Stimulated activated CD4-positive, alpha-beta T cell treated with anti-CD3 and anti-CD28 coated beads, TNF-alpha, amount 100 ng/mL, for 48 hours (primary cell): ENCODE measurements at regions not wholly inside any gene's neighbourhood (a gene's known extent, or its start where the extent isn't known, plus 50 kb on each side); places are given as distances from the start of the nearest gene placed in this dataset.
A peak's percentile ranks its signal among the peaks of the same experiment; 100 is the strongest.

ENCODE experiments used
- DNase-seq, 3 donors: peaks; one replicate each; pipeline ENCODE4 v3.0.0-alpha.2; 2020; ENCODE audit warnings: low read depth in 3 of 3

GRCh38 chr14:66174453-66174891 is 311.7 kb upstream of the CCDC196 start:
- DNase-seq = no peak

GRCh38 chr14:66177935-66178334 is 308.2 kb upstream of the CCDC196 start:
- no peak for DNase-seq

DNA sequence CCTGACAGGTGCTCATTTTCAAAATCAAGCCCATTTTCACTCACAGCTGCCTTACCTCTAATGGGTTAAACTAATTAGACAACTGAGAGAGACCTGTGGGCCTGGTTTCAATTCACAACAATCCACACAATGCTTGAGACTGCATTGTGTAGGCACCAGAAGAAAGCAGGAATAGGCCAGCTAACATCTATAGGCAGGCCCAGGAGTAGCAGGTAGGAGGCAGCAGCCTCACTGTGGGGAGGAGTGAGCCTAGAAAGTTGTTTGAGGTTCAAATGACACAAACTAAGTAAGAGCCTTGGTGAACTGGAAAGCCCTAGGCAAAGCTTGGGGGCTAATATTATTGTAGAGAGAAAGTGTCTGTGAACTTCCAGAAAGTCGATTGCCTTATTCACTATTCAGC is 289.5 kb upstream of the CCDC196 start:
- no peak for DNase-seq

DNA sequence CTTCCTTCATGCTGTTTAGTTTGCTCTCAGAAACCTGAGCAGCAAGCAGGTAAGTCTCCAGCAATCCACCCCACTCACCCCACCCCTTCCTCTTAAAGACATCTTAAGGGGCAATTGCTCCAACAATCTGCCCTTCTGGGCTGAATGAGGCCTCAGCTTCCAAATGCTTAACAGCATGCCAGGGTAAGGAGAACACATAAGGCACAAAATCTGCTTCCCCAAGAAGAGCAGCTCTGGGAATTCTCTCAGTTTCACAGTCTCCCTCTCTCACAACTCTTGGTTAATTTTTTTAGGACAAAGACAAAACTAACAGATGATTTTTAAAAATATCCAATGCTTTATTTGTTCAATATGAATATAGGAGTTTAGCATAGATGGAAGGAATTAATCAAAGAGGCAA is 288.9 kb upstream of the CCDC196 start:
- no peak for DNase-seq

DNA sequence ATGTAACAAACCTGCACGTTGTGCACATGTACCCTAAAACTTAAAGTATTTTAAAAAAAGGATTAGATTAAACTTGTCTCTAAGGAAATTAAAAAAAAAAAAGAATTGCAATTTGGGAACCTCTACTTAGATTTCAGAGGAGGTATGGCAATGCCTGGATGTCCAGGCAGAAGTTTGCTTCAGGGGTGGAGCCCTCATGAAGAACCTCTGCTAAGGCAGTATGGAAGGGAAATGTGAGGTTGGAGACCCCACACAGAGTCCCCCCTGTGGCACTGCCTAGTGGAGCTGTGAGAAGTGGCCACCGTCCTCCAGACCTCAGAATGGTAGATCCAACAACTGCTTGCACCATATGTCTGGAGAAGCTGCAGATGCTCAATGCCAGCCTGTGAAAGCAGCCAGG is 279.6 kb upstream of the CCDC196 start:
- DNase-seq = no peak

- no peak for DNase-seq
These were observed 269.4 kb upstream of the CCDC196 start for GRCh38 chr14:66216763-66217162.

DNA sequence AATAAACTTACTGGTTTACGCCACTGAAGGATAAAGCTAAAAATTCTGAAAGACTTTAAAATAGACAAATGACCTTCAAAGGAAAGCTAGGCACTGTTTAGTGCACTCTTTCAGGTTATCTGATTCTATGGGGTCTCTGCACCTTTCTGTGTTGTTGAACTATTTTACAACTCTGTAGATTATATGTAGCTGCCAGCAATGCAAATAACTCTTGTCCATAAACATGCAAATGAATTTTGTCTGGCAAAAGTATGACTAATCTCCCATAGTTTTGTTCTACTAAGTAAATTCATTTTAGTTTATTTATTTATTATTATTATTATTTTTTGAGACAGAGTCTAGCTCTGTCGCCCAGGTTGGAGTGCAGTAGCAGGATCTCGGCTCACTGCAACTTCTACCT is 266.3 kb upstream of the CCDC196 start:
- DNase-seq = no peak

DNA sequence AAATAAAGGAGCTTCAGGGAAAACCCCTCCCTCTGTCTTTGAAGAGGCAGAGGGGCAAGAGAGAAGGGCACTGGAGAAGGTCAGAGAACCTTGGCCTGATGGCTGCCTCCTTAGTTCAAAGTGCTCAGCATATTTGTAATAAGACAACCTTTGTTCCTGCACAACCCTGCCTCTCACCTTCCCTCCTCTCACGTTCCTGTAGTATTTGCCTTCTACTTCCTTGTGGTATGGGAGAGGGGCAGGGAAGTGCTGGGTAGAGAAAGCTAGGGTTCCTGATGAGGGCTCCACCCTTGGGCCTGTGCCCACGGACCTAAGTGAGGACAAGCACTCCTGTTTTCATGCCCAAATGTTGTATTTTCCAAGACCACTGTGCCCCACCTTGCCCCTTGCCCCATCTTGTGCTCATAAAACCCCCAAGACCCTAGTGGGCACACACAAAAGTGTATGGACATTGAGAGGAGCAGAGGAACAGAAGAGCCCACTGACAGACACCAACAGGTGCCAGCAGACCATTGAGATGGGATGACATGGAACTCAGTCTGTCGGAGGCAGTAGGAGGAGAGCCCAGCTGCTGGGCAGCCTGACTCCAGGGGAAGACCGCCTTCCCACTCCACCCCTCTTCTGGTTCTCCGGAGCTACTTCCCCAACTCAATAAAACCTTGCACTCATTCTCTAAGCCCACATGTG is 261.5 kb upstream of the CCDC196 start:
- no peak for DNase-seq

GRCh38 chr14:66225337-66225736 is 260.8 kb upstream of the CCDC196 start:
- DNase-seq = no peak

DNA sequence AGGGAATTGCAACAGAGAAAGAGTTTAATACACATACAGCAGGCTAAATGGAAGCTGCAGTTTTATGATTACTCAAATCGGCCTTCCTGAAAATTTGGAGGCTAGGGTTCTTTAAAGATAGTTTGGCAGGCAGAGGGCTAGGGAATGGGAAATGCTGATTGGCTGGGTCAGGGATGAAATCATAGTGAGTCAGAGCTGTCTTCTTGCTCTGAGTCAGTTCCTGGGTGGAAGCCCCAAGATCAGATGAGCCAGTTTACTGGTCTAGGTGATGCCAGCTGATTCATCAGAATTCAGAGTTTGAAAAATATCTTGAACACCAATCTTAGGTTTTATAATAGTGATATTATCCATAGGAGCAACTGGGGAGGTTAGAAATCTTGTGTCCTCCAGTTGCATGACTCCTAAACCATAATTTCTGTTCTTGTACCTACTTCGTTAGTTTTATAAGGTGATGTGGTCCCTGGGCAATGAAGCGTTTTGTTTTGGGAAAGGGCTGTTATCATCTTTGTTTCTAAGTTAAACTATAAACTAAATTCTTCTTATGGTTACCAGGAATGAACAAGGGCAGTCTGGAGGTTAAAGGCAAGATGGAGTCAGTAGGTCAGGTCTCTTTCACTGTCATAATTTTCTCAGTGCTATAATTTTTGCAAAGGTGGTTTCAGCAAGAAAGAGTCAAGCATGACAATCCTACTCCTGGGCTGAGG is 257.8 kb upstream of the CCDC196 start:
- peak; percentile 1 to 27 (median 17) for DNase-seq

- DNase-seq = no peak
These were observed 254.4 kb upstream of the CCDC196 start for GRCh38 chr14:66231820-66232219.

DNA sequence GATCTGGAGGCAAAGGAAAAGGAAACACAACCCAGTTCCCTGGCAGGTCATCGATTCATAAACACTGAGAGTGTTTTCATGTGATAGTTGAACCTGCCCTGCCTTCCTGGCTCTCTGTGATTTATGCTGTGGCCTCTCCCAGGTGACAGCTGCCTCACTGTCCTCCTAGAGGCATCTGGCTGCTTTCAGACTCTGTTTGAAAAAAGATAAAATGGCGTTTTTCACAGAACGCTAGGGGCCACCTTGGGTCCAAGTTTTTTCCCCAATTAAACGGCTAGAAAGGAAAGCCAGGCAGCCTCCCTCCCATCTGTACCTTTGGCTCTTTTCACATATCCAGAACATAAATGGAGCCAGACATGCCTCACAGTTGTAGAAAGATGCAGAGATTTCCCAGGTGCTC is 252.6 kb upstream of the CCDC196 start:
- DNase-seq = no peak

- DNase-seq = no peak
These were observed 251.8 kb upstream of the CCDC196 start for GRCh38 chr14:66234411-66234810.

DNA sequence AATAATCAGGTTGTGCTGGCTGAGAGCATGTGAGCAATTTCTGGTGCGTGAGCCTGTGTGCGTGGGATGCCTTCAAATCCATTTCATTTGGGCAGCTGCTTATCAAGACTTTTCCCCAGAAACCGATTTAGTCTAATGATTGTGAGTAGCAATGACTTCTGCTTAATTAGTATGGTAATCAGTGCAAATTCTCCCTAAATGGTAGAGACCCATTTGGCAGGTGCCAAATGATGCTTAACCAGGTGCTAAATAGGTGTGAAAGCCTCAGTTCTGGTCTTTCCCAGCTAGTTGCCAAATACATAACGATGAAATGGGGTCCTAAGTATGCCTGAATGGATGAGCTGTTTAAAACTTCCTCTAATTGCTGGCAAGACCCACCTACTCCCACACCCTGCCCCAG is 248.4 kb upstream of the CCDC196 start:
- DNase-seq = no peak

GRCh38 chr14:66238969-66239368 is 247.2 kb upstream of the CCDC196 start:
- no peak for DNase-seq

DNA sequence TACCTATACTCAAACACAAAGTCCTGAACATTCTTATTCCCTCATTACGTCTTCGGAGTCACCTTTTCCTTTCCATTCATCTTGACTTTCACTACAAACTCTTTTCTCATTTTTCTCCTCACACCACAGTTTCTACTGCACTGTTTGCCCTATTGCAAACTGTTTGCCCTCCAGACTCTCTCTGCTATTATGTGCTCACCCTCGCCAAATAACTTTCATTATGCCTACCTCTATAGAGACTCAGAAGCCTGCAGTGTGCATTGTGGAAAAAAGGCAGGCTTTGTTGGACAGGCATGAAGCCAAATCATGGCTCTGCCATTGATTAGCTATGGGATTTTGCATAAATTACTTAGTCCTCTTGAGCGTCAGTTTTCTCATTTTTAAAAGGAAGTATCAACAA is 246.6 kb upstream of the CCDC196 start:
- DNase-seq = no peak

- no peak for DNase-seq
These were observed 246.1 kb upstream of the CCDC196 start for GRCh38 chr14:66240105-66240504.

DNA sequence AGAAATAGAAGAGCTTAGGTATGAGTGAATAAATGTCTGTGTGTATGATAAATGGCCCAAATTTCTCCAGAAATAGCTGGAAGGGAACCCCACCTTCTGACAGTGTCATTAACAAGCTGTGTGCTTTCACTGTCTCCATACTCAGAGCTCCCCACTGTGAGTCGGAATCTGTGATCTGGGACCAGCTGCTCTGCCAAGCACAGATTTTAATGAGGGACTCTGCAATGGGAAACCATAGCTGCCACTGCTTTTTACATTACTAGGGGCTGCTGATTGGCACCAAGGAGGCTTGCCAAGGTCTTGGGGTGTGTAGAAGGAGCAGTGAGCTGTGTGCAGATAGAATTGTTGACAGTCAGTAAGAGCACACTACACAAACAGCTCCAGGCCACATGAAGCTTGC is 244.2 kb upstream of the CCDC196 start:
- DNase-seq = no peak

DNA sequence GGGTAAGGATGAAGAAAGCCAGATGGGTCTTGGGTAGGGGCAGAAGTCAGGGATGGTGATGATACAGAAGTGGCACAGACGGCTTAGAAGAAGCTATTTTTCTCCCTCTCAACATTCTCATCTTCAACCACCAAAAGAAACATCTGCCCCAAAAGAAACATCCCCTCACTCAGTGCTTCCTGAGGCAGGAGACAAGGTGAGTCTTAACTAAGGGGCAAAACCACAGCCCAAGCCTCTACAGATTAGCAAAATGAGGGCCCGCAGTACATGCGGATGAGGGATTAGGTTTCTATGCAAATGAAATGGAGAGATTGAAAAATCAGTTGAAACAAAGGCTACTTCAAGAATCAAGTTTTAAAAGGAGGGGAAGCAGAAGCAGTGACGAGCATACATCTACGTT is 241.3 kb upstream of the CCDC196 start:
- DNase-seq = no peak

DNA sequence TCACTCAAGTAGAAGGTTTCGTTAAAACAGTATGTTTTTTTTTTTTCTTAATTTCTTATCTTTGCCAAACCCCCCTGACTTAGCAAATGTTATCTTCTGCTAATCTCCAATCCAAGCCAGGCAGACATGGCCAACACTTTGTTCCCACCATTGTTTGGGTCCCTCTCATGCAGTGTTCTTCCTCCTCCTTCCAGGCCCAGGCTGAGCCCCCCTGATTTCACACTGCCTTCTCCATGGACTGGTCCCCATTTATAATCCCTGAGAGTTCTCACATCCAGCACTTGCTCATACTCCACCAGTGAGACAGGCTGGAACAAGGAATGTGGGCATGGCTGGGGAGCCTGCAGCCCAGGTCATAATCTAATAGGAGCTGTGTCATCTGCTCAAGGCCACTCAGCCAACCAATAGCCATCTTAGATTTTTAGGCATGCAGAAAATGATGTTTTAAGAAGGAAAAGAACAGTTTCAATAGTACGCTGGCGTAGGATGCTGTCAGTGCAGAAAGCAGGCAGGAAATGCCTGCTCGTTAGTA is 238.4 kb upstream of the CCDC196 start:
- DNase-seq = no peak

- DNase-seq = no peak
These were observed 237.9 kb upstream of the CCDC196 start for GRCh38 chr14:66248256-66248655.

GRCh38 chr14:66249544-66249943 is 236.6 kb upstream of the CCDC196 start:
- no peak for DNase-seq

DNA sequence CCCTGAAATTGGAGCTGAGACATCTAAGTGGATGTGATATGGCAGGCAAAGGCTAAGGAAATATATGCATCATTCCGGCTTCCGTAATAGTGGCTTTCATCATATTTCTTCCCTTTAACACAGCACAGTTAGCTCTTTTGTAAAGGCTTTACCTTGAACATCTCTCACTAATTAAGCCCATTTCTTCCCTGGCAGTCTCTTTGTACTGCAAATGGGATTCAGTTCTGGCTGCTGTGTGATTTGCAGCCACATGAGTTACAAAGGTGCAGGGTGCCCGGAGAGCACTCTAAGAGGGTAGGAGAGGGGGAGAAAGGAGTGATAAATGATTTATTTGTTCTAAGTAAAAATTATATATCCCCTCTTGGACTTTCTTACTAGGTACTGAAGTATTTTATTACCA is 232.1 kb upstream of the CCDC196 start:
- no peak for DNase-seq
